Lower lobe of right lung (tissue), 2 donors: ENCODE measurements at regions not wholly inside any gene's neighbourhood (a gene's known extent, or its start where the extent isn't known, plus 50 kb on each side); places are given as distances from the start of the nearest gene placed in this dataset.
"Not testable (repeated sequence)": the region's sequence is repeated elsewhere in the genome, so short reads cannot be mapped to it uniquely, and the experiment has no call there.

ENCODE experiments used
- ATAC-seq, 2 donors: fragments of 200-7000 bp; cut with Tn5 transposase; one replicate each; pipeline ENCODE4 v1.9.1; 2020 to 2022; ENCODE audit warnings: mild to moderate bottlenecking in 2 of 2, moderate library complexity in 2 of 2
- DNase-seq: peaks from one replicate; pipeline ENCODE4 v3.0.0-alpha.2; 2020
- H3K27ac ChIP-seq: fragments of 200-600 bp; one replicate; pipeline ENCODE4 v1.8.0; 2022
- H3K27me3 ChIP-seq: fragments of 200-600 bp; one replicate; pipeline ENCODE4 v1.8.0; 2022; ENCODE audit warnings: low read depth
- H3K36me3 ChIP-seq: fragments of 200-600 bp; one replicate; pipeline ENCODE4 v1.8.0; 2022; ENCODE audit warnings: mild to moderate bottlenecking
- H3K4me1 ChIP-seq: fragments of 200-600 bp; one replicate; pipeline ENCODE4 v1.8.0; 2022
- H3K4me3 ChIP-seq: fragments of 200-600 bp; one replicate; pipeline ENCODE4 v1.8.0; 2022; ENCODE audit warnings: mild to moderate bottlenecking
- H3K9me3 ChIP-seq: fragments of 200-600 bp; one replicate; pipeline ENCODE4 v1.8.0; 2022
- CTCF ChIP-seq: fragments of 200-600 bp; IDR thresholded peaks from one replicate; pipeline ENCODE4 v1.8.0; 2022; ENCODE audit warnings: antibody characterized with exemption, mild to moderate bottlenecking
- intact Hi-C: fragments of 100-400 bp; cut with DNase I; formaldehyde crosslinking; loops from one replicate; pipeline ENCODE4 v1.11.0; 2022
- donor health status: DM: no; HTN: yes; CAD: no; lungs with severe emphysema.

- ATAC-seq, intact Hi-C loops: not testable (repeated sequence)
Measured at GRCh38 chr1:245102149-245102548, 52.6 kb upstream of the KIF26B start.

GRCh38 chr1:245099401-245099800 lies 55.4 kb upstream of the KIF26B start:
- Histone ChIP-seq H3K9me3 (no peaks in the 10 kb centered on the region), H3K4me1 (no peaks in the 10 kb centered on the region), H3K27me3 (no peaks in the 10 kb centered on the region), H3K4me3 (no peak overlapping the region), H3K36me3 (no peaks in the 10 kb centered on the region), H3K27ac (no peak overlapping the region)
- DNase-seq (no peak), ATAC-seq (no peak)
- intact Hi-C loops = no loop called here
- no peak for TF ChIP-seq CTCF

More at GRCh38 chr1:245102149-245102548, 52.6 kb upstream of the KIF26B start:
- DNase-seq, H3K27ac ChIP-seq, H3K4me1 ChIP-seq, H3K9me3 ChIP-seq, H3K27me3 ChIP-seq, H3K36me3 ChIP-seq, H3K4me3 ChIP-seq: not testable (repeated sequence)

GRCh38 chr1:245098924-245099323 lies 55.9 kb upstream of the KIF26B start:
- Histone ChIP-seq H3K36me3 (no peaks in the 10 kb centered on the region), H3K27me3 (no peaks in the 10 kb centered on the region), H3K4me1 (no peaks in the 10 kb centered on the region), H3K9me3 (no peaks in the 10 kb centered on the region), H3K4me3 (no peak overlapping the region), H3K27ac (no peak overlapping the region)
- DNase-seq (no peak), ATAC-seq (no peak)
- intact Hi-C loops = no loop called here
- TF ChIP-seq CTCF = no peak

- Histone ChIP-seq H3K9me3 (no peaks in the 10 kb centered on the region), H3K36me3 (no peaks in the 10 kb centered on the region), H3K4me1 (no peaks in the 10 kb centered on the region), H3K27ac (no peak overlapping the region), H3K4me3 (no peak overlapping the region), H3K27me3 (no peaks in the 10 kb centered on the region)
- TF ChIP-seq CTCF = no peak
- intact Hi-C loops = no loop called here
- ATAC-seq (no peak), DNase-seq (no peak)
Measured at GRCh38 chr1:245096311-245097066, 58.3 kb upstream of the KIF26B start.

GRCh38 chr1:245095903-245096302 lies 58.9 kb upstream of the KIF26B start:
- DNase-seq (no peak), ATAC-seq (no peak)
- Histone ChIP-seq H3K27me3 (no peaks in the 10 kb centered on the region), H3K27ac (no peak overlapping the region), H3K36me3 (no peaks in the 10 kb centered on the region), H3K4me3 (no peak overlapping the region), H3K4me1 (no peaks in the 10 kb centered on the region), H3K9me3 (no peaks in the 10 kb centered on the region)
- intact Hi-C loops = no loop called here
- no peak for TF ChIP-seq CTCF

GRCh38 chr1:245094954-245095353 lies 59.8 kb upstream of the KIF26B start:
- intact Hi-C loops = no loop called here

More at GRCh38 chr1:245094954-245095353, 59.8 kb upstream of the KIF26B start:
- Histone ChIP-seq H3K4me1 (no peaks in the 10 kb centered on the region), H3K9me3 (no peaks in the 10 kb centered on the region), H3K4me3 (no peak overlapping the region), H3K27me3 (no peaks in the 10 kb centered on the region), H3K36me3 (no peaks in the 10 kb centered on the region), H3K27ac (no peak overlapping the region)
- no peak for DNase-seq
- no peak for ATAC-seq
- TF ChIP-seq CTCF = no peak
